AG09319 (cell line): ENCODE measurements at regions not wholly inside any gene's neighbourhood (a gene's known extent, or its start where the extent isn't known, plus 50 kb on each side); places are given as distances from the start of the nearest gene placed in this dataset.

Experiments used
- DNase-seq: peaks from one replicate; pipeline ENCODE4 v3.0.0-alpha.2; 2010; ENCODE audit warnings: low read depth; ENCODE audit errors: extremely low read depth
- CTCF ChIP-seq: IDR thresholded peaks from 2 replicates; pipeline ENCODE4 v1.5.1; 2011; ENCODE audit warnings: low read depth, mild to moderate bottlenecking, inconsistent platforms, low read length, moderate library complexity

- DNase-seq: peak; percentile 24
- TF ChIP-seq CTCF: no peak
These were observed 155.2 kb upstream of the NRP1 start for GRCh38 chr10:33489501-33490176.

DNA sequence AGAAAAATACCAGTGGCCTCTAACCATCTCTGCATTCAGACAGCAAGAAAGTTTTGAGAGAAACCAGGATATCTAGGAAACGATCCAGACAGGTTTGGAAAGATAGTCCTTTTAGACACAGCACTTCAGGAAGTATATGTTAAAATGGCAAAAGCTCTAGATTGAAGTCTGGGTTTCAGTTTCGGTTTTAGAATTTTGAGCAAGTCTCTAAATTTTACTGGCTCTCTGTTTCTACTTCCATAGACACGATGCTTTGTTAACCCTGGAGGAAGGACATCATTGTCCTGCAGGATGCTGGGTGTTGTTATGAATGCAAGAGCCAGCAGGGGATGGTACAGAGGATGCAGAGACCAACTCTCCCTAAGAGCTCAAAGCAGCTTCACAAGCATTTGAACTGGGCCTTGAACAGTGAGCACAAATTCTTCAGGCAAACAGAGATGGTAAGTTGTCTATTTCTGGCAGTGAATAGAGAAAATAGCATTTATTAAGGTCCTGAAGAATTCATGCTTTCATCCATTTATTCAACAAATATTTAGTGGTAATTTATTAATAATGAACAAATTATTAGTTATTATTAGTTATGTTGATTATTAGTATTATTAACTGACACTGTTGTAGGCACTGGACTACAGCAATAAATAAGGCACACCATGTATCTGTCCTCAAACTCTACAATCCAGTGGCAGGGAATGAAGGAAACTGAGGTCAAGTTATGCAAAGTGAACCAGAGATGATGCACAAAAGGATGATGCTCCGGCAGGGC lies 152.7 kb upstream of the NRP1 start:
- TF ChIP-seq CTCF: peak; percentile 11
- no peak for DNase-seq

DNA sequence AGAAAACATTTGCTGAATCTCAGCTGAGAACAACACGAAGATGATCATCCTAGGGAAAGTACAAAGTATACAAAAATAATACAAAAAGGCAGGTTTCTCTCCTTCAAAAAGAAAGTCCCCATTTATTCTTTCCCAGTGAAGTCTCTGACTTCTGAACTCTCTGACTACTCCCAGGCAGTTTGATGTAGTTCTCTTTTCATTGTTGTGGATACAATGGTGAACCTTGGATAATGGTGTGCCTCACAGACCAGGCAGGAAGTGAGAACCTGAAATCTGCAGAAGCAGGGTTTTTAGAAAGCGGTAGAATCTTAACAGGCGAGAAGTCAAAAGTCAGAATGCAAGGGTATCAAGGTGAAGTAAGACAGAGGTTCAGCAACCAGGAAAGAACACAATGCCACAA lies 150.8 kb upstream of the NRP1 start:
- TF ChIP-seq CTCF: no peak
- no peak for DNase-seq

DNA sequence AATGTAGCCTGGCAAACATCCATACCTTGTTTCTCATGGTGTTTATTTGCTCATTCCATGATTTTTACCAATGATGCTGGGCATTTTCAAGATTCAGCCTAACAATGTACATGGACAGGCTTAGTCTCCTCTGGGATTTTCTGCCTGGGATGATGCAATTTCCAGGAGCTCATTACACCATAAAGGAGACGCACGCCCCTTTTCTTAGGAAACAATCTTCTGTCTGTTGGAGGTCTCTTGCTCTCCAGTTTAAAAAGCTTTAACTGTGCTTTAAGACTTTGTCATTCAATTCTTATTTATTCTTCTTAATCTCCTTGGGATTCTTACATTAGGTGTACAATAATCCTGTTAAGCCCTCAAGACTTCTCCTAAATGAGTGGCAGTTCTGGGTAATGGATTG lies 150.3 kb upstream of the NRP1 start:
- peak; percentile 36 for DNase-seq
- TF ChIP-seq CTCF: no peak

DNA sequence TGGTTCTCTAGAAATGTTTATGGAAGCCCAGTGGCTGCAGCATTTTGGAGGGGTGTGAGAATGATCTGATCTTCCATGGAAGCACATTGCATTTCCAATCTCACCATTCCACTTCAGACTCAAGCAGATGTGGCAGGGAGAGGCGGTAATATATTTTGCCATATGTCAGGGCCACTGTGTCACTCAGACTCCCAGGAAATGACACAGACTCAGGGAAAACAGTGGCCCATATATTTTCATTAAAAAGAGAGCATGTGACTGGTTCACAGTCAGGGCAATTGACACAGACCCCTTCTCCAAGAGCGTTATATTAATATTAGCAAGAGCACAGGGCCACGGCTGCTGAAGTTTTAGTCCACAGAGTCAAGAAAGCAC lies 149.3 kb upstream of the NRP1 start:
- no peak for DNase-seq
- no peak for TF ChIP-seq CTCF

- DNase-seq: no peak
- TF ChIP-seq CTCF: no peak
These were observed 148.8 kb upstream of the NRP1 start for GRCh38 chr10:33483124-33483815.

DNA sequence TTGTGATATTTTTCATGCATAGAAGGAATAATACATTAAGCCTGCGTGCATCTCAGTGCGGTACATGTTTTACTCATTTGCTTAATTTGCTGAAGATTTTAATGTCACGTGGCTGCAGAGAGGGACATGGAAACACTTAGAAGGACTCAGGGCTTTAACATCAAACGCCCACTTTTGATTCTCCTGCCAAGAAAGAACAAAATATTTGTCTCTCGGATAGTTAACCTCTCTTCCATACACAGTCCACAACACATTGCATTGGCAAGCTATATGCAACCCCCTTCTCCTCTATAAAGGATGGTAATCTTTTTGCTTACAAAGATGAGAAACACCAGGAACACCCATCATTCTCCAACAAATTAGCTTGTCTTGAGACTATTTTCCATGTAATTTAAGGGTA lies 148.0 kb upstream of the NRP1 start:
- TF ChIP-seq CTCF: no peak
- no peak for DNase-seq
